CD1c-positive myeloid dendritic cell (primary cell): ENCODE measurements at regions not wholly inside any gene's neighbourhood (a gene's known extent, or its start where the extent isn't known, plus 50 kb on each side); places are given as distances from the start of the nearest gene placed in this dataset.

ENCODE experiments used
- DNase-seq: peaks from one replicate; pipeline ENCODE4 v3.0.0-alpha.2; 2016; ENCODE audit errors: extremely low spot score

DNA sequence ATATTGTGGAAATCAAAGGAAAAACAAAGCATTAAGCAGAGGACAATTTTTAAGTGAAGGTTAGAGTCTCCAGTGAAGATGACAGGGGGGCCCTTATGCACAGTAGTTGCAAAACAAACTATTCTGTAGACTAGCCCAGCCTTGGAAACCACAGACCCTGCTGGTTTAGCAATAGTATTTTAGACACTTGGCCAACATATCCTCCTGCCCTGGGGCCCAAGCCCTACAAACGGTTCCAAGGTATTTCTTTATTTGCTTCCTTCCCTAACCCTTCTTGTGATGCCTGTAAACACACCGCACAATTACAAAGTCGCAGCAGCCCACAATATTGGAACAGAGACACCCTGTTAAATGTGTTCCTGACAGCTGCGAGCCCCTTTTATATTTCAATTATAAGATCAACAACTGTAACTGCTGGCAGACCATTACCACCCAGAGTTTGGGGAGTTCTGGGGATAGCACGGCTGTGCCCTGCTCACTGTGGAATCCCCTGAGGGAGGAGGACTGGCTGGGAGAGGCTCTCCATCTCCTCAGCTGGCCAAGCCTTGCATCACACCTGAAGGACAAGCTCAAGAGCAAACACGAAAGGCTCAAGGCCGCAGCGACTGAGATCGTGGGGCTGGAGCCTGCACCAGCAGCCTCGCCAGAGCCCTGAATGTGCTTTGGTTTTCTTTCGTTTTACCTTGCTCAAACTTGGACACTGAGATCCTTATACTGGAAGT lies 282.2 kb upstream of the ATP5MC3 start:
- no peak for DNase-seq

- DNase-seq = no peak
Observed at GRCh38 chr2:175463169-175463568, 281.7 kb upstream of the ATP5MC3 start.

DNA sequence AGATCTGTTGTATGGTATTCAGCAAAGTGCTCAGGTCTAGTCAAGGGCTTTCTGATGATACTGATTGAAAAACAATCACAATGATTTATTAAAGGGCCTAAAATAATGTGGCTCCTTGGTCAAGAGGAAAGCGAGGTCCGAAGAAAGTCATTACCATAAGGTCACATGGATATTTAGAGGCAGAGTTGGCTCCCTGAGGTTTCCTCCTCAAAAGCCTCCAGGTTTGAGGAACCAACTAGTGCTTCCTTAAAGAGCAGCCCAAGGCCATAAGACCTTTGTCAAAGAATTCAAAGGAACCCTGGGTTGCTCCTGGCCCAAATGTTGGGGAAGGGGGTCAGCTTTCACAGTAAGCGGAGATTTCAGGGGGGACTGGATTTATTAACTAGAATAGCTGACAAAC lies 280.7 kb upstream of the ATP5MC3 start:
- DNase-seq = no peak

GRCh38 chr2:175461839-175462238 lies 280.3 kb upstream of the ATP5MC3 start:
- DNase-seq = no peak

- DNase-seq = no peak
Observed at GRCh38 chr2:175457895-175458448, 276.5 kb upstream of the ATP5MC3 start.

GRCh38 chr2:175454953-175455389 lies 273.5 kb upstream of the ATP5MC3 start:
- no peak for DNase-seq

DNA sequence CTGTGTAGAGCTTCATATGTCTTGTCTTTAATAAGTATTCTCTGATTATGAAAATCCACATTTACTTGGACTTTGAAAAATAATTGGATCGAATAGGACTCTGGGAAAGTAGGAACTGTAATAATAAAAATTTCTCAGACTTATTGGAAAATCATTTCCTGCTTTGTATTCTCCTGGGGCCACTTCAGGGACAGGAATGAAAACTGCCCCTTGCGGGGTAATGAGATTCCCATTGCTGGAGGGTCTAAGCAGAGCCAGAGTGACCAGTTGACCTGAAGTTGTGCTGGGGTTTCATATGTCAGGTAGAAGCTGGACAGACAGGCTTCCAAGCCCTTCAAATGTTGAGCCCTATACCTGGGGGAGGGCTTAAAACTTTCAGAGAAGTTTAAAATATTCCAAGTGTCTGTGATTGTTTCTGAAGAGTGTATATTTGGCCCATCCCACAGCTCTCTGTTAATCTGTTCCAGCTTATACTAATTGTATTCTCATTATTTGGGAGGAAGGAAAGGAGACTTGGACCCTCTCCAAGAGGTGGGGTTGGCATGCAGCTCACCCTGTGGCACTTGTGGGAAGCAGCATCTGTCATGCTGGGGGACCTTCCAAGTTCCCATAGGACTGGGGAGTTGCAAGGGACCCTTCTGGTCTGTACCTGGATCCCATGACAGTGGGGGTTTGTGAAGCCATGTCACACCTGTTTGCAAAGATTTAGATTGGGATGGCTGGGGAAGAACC lies 268.7 kb upstream of the ATP5MC3 start:
- no peak for DNase-seq

DNA sequence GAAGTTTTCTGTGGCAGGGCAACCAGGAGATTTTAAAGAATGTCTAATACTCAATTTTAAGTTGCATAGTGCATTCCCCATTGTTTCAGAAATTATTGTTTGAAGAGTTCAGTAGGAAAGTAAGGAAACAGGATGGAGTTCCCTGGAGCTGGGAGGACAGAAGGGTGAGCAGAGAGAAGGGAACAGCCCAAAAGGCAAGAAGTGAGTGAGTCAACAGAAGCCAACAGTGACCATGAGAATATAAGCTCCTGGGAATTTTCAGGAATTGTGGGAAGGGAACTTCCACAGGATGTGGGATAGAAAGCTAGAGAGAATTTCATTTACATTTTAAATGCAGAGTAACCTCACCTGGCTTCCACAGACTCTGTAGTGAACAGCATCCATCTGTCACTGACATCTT lies 268.1 kb upstream of the ATP5MC3 start:
- no peak for DNase-seq

- DNase-seq = no peak
Observed at GRCh38 chr2:175446201-175446600, 264.7 kb upstream of the ATP5MC3 start.

- no peak for DNase-seq
Observed at GRCh38 chr2:175445281-175445680, 263.8 kb upstream of the ATP5MC3 start.

- no peak for DNase-seq
Observed at GRCh38 chr2:175442441-175442840, 260.9 kb upstream of the ATP5MC3 start.

- no peak for DNase-seq
Observed at GRCh38 chr2:175441181-175441761, 259.8 kb upstream of the ATP5MC3 start.

DNA sequence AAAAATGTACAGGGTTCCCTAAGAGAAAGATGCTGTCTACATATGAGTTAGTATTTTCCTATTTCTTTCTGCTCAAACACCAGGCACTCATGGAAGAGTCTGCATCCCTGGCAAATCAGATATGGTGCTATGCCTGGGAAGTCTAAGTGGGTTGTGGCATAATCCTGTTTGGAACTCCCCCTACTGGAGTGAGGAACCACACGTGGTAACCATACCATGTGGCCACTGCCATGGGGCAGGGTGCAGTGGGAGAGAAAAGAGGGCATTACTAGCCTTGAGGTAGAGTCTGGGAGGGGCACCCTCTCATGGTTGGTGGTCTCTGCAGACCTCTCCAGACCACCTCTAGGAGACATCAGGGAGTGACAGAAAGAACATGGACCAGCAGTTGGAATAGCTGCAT lies 257.9 kb upstream of the ATP5MC3 start:
- no peak for DNase-seq

GRCh38 chr2:175437167-175437566 lies 255.7 kb upstream of the ATP5MC3 start:
- DNase-seq = no peak

- DNase-seq = no peak
Observed at GRCh38 chr2:175436076-175436475, 254.6 kb upstream of the ATP5MC3 start.

DNA sequence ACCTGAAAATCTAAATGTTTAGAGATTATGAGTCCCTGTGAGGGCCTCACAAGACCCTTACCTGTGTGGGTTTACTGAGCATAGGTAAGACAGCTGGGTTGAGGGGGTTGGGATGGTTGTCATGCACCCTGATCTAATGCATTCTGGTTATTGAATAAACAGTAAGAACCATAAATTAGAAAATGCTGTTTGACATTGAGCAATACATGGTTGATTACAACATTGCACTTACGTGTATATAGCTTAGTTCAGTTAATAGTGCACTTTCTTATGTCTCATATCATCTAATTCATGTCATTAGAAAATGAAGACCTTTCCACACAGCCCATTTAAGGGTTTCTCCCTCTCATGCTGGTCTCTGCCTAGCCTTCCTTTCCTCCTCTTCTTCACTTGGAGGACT lies 253.5 kb upstream of the ATP5MC3 start:
- DNase-seq = no peak

DNA sequence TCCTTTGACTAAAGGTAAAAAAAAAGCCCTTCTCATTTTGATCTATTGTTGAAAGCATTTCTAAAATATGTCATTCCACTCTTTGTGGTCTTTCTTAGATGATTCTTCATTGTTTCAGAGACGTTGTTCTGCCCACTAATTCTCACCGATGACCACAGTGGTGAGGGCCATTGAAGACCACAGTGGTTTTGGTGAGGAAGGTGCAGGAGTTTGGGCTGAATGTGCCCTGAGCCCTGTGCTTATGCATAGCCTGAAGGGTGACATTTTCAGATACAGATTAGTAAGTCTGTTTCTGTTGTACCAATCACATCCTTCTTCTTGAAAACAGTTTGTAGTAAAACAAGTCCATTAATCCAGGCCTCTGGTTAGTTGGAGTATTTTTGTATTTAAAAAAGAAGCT lies 251.3 kb upstream of the ATP5MC3 start:
- DNase-seq = no peak

DNA sequence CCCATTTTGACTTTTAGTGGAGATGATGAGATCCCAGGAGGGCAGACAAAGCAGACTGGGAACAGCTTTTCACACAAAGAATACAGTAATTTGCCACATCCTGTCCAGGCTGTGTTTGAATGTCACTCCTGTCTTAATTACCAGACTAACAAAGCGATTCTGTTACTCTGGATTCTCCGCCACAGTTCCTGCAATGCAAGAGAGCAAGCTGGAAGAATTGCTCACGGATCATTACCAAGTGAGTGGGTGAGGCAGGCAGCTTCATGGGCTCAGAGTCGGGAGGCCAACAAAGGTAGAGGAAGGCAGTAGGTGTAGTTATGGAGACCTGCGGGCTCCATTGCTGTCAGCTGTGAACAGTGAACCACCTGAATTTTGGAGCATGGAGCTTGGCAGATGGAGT lies 250.5 kb upstream of the ATP5MC3 start:
- DNase-seq = no peak

GRCh38 chr2:175431101-175431946 lies 249.8 kb upstream of the ATP5MC3 start:
- DNase-seq = no peak

GRCh38 chr2:175430236-175430635 lies 248.7 kb upstream of the ATP5MC3 start:
- DNase-seq = no peak

GRCh38 chr2:175418224-175418835 lies 236.8 kb upstream of the ATP5MC3 start:
- no peak for DNase-seq
